Adipocyte (in vitro differentiated cells): ENCODE measurements at regions not wholly inside any gene's neighbourhood (a gene's known extent, or its start where the extent isn't known, plus 50 kb on each side); places are given as distances from the start of the nearest gene placed in this dataset.

Experiments
- DNase-seq: peaks from one replicate; pipeline ENCODE4 v3.0.0-alpha.2; 2015; ENCODE audit warnings: low read depth
- H3K27me3 ChIP-seq: replicated peaks from 2 replicates; pipeline ENCODE4 v1.7.0; 2013; ENCODE audit warnings: mild to moderate bottlenecking, low read length, moderate library complexity; ENCODE audit not compliant: control insufficient read depth, insufficient read depth
- H3K36me3 ChIP-seq: 2 replicates; pipeline ENCODE4 v1.7.0; 2013; ENCODE audit warnings: low read length, mild to moderate bottlenecking, moderate library complexity; ENCODE audit not compliant: control insufficient read depth, insufficient read depth, severe bottlenecking
- H3K4me1 ChIP-seq: 2 replicates; pipeline ENCODE4 v1.7.0; 2013; ENCODE audit warnings: mild to moderate bottlenecking, low read length, moderate library complexity; ENCODE audit not compliant: control insufficient read depth, insufficient read depth
- H3K4me3 ChIP-seq: 2 replicates; pipeline ENCODE4 v1.7.0; 2013; ENCODE audit warnings: mild to moderate bottlenecking, low read length, moderate library complexity
- H3K9ac ChIP-seq: 2 replicates; pipeline ENCODE4 v1.7.0; 2013; ENCODE audit warnings: mild to moderate bottlenecking, low read length, moderate library complexity
- H3K9me3 ChIP-seq: 2 replicates; pipeline ENCODE4 v1.7.0; 2013; ENCODE audit warnings: mild to moderate bottlenecking, low read length, moderate library complexity; ENCODE audit not compliant: control insufficient read depth

GRCh38 chr2:43082111-43082894 lies 144.1 kb downstream of the ZFP36L2 start:
- DNase-seq = peak; percentile 87
- H3K9me3 ChIP-seq = no peaks in the 10 kb centered on the region
- no peaks in the 10 kb centered on the region for H3K36me3 ChIP-seq
- H3K4me3 ChIP-seq = no peak overlapping the region
- H3K27me3 ChIP-seq = no peaks in the 10 kb centered on the region
- H3K4me1 ChIP-seq = peaks cover 54% of the 10 kb centered on the region
- peak overlapping the region; percentile 84 for H3K9ac ChIP-seq

GRCh38 chr2:43081131-43081765 lies 145.2 kb downstream of the ZFP36L2 start:
- Histone ChIP-seq H3K9me3 (no peaks in the 10 kb centered on the region), H3K4me3 (no peak overlapping the region), H3K4me1 (peaks cover 55% of the 10 kb centered on the region), H3K36me3 (no peaks in the 10 kb centered on the region), H3K9ac (no peak overlapping the region), H3K27me3 (no peaks in the 10 kb centered on the region)
- no peak for DNase-seq

- H3K36me3 ChIP-seq = no peaks in the 10 kb centered on the region
- no peak overlapping the region for H3K9ac ChIP-seq
- no peak for DNase-seq
- H3K4me3 ChIP-seq = no peak overlapping the region
- no peaks in the 10 kb centered on the region for H3K27me3 ChIP-seq
- H3K4me1 ChIP-seq = peaks cover 55% of the 10 kb centered on the region
- H3K9me3 ChIP-seq = no peaks in the 10 kb centered on the region
These were observed 145.8 kb downstream of the ZFP36L2 start for GRCh38 chr2:43080571-43081021.

- no peak for DNase-seq
- Histone ChIP-seq H3K9ac (no peak overlapping the region), H3K36me3 (no peaks in the 10 kb centered on the region), H3K4me3 (no peak overlapping the region), H3K27me3 (no peaks in the 10 kb centered on the region), H3K4me1 (peaks cover 53% of the 10 kb centered on the region), H3K9me3 (no peaks in the 10 kb centered on the region)
These were observed 147.3 kb downstream of the ZFP36L2 start for GRCh38 chr2:43078781-43079755.

- Histone ChIP-seq H3K9ac (no peak overlapping the region), H3K27me3 (no peaks in the 10 kb centered on the region), H3K4me3 (no peak overlapping the region), H3K9me3 (no peaks in the 10 kb centered on the region), H3K36me3 (no peaks in the 10 kb centered on the region), H3K4me1 (peaks cover 53% of the 10 kb centered on the region)
- DNase-seq = no peak
These were observed 148.1 kb downstream of the ZFP36L2 start for GRCh38 chr2:43078301-43078700.

- DNase-seq = no peak
These were observed 148.5 kb downstream of the ZFP36L2 start for GRCh38 chr2:43077876-43078275.

GRCh38 chr2:43076676-43077075 lies 149.7 kb downstream of the ZFP36L2 start:
- DNase-seq = no peak
- H3K4me1 ChIP-seq = peaks cover 52% of the 10 kb centered on the region
- H3K36me3 ChIP-seq = no peaks in the 10 kb centered on the region
- peak overlapping the region; percentile 81 for H3K9ac ChIP-seq
- H3K27me3 ChIP-seq = no peaks in the 10 kb centered on the region
- H3K4me3 ChIP-seq = no peak overlapping the region
- H3K9me3 ChIP-seq = no peaks in the 10 kb centered on the region

More at GRCh38 chr2:43077876-43078275, 148.5 kb downstream of the ZFP36L2 start:
- no peak overlapping the region for H3K4me3 ChIP-seq
- H3K27me3 ChIP-seq = no peaks in the 10 kb centered on the region
- H3K36me3 ChIP-seq = no peaks in the 10 kb centered on the region
- peaks cover 52% of the 10 kb centered on the region for H3K4me1 ChIP-seq
- no peaks in the 10 kb centered on the region for H3K9me3 ChIP-seq
- no peak overlapping the region for H3K9ac ChIP-seq

- H3K4me1 ChIP-seq = peaks cover 59% of the 10 kb centered on the region
- DNase-seq = peak; percentile 66
- no peaks in the 10 kb centered on the region for H3K27me3 ChIP-seq
- H3K36me3 ChIP-seq = no peaks in the 10 kb centered on the region
- peak overlapping the region; percentile 81 for H3K9ac ChIP-seq
- H3K9me3 ChIP-seq = no peaks in the 10 kb centered on the region
- H3K4me3 ChIP-seq = peak overlapping the region; percentile 44
These were observed 150.4 kb downstream of the ZFP36L2 start for GRCh38 chr2:43075811-43076585.

GRCh38 chr2:43075054-43075593 lies 151.3 kb downstream of the ZFP36L2 start:
- peak overlapping the region; percentile 74 for H3K4me3 ChIP-seq
- H3K9me3 ChIP-seq = no peaks in the 10 kb centered on the region
- no peaks in the 10 kb centered on the region for H3K27me3 ChIP-seq
- DNase-seq = peak; percentile 97
- H3K9ac ChIP-seq = peak overlapping the region; percentile 85
- H3K36me3 ChIP-seq = no peaks in the 10 kb centered on the region
- H3K4me1 ChIP-seq = peaks cover 68% of the 10 kb centered on the region

- no peaks in the 10 kb centered on the region for H3K9me3 ChIP-seq
- DNase-seq = no peak
- H3K4me1 ChIP-seq = peaks cover 72% of the 10 kb centered on the region
These were observed 151.8 kb downstream of the ZFP36L2 start for GRCh38 chr2:43074592-43075053.

More at GRCh38 chr2:43074592-43075053, 151.8 kb downstream of the ZFP36L2 start:
- Histone ChIP-seq H3K36me3 (no peaks in the 10 kb centered on the region), H3K9ac (peak overlapping the region; percentile 85), H3K27me3 (no peaks in the 10 kb centered on the region), H3K4me3 (peak overlapping the region; percentile 74)
